IPS-18c (cell line): ENCODE measurements at regions not wholly inside any gene's neighbourhood (a gene's known extent, or its start where the extent isn't known, plus 50 kb on each side); places are given as distances from the start of the nearest gene placed in this dataset.

Experiments
- H3K4me3 ChIP-seq: 2 replicates; pipeline ENCODE4 v1.7.0; 2013; ENCODE audit warnings: low read depth, mild to moderate bottlenecking, low read length, moderate library complexity; ENCODE audit not compliant: insufficient read depth
- H3K9me3 ChIP-seq: one replicate; pipeline ENCODE4 v1.6.1; 2013; ENCODE audit warnings: mild to moderate bottlenecking, low read length, moderate library complexity; ENCODE audit not compliant: control insufficient read depth, insufficient read depth

- Histone ChIP-seq H3K4me3 (no peak overlapping the region), H3K9me3 (no peaks in the 10 kb centered on the region)
Measured at GRCh38 chr3:124082343-124082742, 90.4 kb upstream of the ROPN1 start.

- H3K9me3 ChIP-seq, result no peaks in the 10 kb centered on the region
- H3K4me3 ChIP-seq, result no peak overlapping the region
Measured at GRCh38 chr3:124084022-124084881, 92.3 kb upstream of the ROPN1 start.

GRCh38 chr3:124088801-124089200 lies 96.9 kb upstream of the ROPN1 start:
- H3K4me3 ChIP-seq, result no peak overlapping the region
- no peaks in the 10 kb centered on the region for H3K9me3 ChIP-seq

- no peak overlapping the region for H3K4me3 ChIP-seq
- H3K9me3 ChIP-seq, result no peaks in the 10 kb centered on the region
Measured at GRCh38 chr3:124089214-124089613, 97.3 kb upstream of the ROPN1 start.

GRCh38 chr3:124091716-124092115 lies 99.8 kb upstream of the ROPN1 start:
- Histone ChIP-seq H3K9me3 (no peaks in the 10 kb centered on the region), H3K4me3 (no peak overlapping the region)

- Histone ChIP-seq H3K4me3 (no peak overlapping the region), H3K9me3 (no peaks in the 10 kb centered on the region)
Measured at GRCh38 chr3:124092811-124093210, 100.9 kb upstream of the ROPN1 start.

GRCh38 chr3:124094496-124094895 lies 102.6 kb upstream of the ROPN1 start:
- Histone ChIP-seq H3K9me3 (no peaks in the 10 kb centered on the region), H3K4me3 (no peak overlapping the region)

- Histone ChIP-seq H3K4me3 (no peak overlapping the region), H3K9me3 (no peaks in the 10 kb centered on the region)
Measured at GRCh38 chr3:124097362-124098131, 105.6 kb upstream of the ROPN1 start.

- Histone ChIP-seq H3K9me3 (no peaks in the 10 kb centered on the region), H3K4me3 (no peak overlapping the region)
Measured at GRCh38 chr3:124101643-124102042, 109.7 kb upstream of the ROPN1 start.

GRCh38 chr3:124107104-124107890 lies 115.4 kb upstream of the ROPN1 start:
- Histone ChIP-seq H3K4me3 (no peak overlapping the region), H3K9me3 (peaks cover 2% of the 10 kb centered on the region)

GRCh38 chr3:124108446-124108845 lies 116.5 kb upstream of the ROPN1 start:
- peaks cover 2% of the 10 kb centered on the region for H3K9me3 ChIP-seq
- no peak overlapping the region for H3K4me3 ChIP-seq

GRCh38 chr3:124113485-124113884 lies 121.6 kb upstream of the ROPN1 start:
- H3K9me3 ChIP-seq, result no peaks in the 10 kb centered on the region
- no peak overlapping the region for H3K4me3 ChIP-seq

GRCh38 chr3:124115279-124115678 lies 123.4 kb upstream of the ROPN1 start:
- Histone ChIP-seq H3K4me3 (no peak overlapping the region), H3K9me3 (no peaks in the 10 kb centered on the region)

- no peaks in the 10 kb centered on the region for H3K9me3 ChIP-seq
- no peak overlapping the region for H3K4me3 ChIP-seq
Measured at GRCh38 chr3:124115956-124116355, 124.0 kb upstream of the ROPN1 start.

- H3K4me3 ChIP-seq, result no peak overlapping the region
- H3K9me3 ChIP-seq, result no peaks in the 10 kb centered on the region
Measured at GRCh38 chr3:124116906-124117305, 125.0 kb upstream of the ROPN1 start.

GRCh38 chr3:124117486-124117885 lies 125.6 kb upstream of the ROPN1 start:
- no peak overlapping the region for H3K4me3 ChIP-seq
- no peaks in the 10 kb centered on the region for H3K9me3 ChIP-seq

- Histone ChIP-seq H3K4me3 (no peak overlapping the region), H3K9me3 (no peaks in the 10 kb centered on the region)
Measured at GRCh38 chr3:124118397-124118796, 126.5 kb upstream of the ROPN1 start.
